HG03097 (cell line): ENCODE measurements at regions not wholly inside any gene's neighbourhood (a gene's known extent, or its start where the extent isn't known, plus 50 kb on each side); places are given as distances from the start of the nearest gene placed in this dataset.
"Not testable (repeated sequence)": the region's sequence is repeated elsewhere in the genome, so short reads cannot be mapped to it uniquely, and the experiment has no call there.

Experiments
- ATAC-seq: cut with Tn5 transposase; IDR thresholded peaks from one replicate; pipeline ENCODE4 v1.9.1; 2021; ENCODE audit not compliant: unreplicated experiment, low FRiP score

- no peak for ATAC-seq
These were observed 54.5 kb upstream of the PRKD1 start for GRCh38 chr14:29982171-29982570.

DNA sequence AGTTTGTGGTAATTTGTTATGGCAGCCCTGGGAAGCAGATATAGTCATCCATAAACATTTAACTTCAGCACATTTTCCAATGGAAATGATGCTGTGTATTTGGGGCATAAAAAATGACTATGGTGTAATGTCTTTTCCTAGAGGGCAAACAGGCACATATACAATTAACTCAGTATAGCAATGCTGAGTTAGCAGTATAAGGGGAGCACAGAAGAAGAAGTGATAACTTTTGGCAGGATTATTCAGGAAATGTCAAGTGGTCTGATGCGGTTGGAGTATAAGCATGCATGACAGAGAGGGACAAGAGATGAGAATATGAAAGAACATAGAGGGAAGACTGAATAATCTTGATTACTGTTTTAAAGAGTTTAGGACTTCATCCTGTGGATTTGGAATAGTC lies 55.3 kb upstream of the PRKD1 start:
- no peak for ATAC-seq

- not testable (repeated sequence) for ATAC-seq
These were observed 62.8 kb upstream of the PRKD1 start for GRCh38 chr14:29990344-29990857.

DNA sequence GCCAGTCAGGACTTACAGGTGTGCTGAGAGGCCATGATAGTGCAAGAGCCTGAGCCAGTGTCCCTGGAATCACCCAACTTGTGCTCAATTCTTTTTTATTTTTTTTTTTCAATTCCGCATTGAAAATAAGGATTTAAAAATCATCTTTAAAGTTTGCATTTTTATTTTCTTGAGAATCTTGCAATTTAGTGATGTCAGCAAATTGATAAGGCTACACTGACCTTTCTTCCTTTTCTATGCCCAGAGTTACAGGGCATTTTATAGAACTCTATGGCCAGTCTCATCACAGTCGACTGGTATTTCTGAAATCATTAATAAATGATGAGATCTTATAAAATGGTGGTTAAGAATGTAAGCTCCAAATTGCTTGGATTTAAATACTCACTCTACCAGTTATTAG lies 63.3 kb upstream of the PRKD1 start:
- ATAC-seq, result no peak

GRCh38 chr14:29993143-29993542 lies 65.5 kb upstream of the PRKD1 start:
- ATAC-seq, result no peak

- no peak for ATAC-seq
These were observed 71.4 kb upstream of the PRKD1 start for GRCh38 chr14:29999013-29999539.

GRCh38 chr14:30002859-30003258 lies 75.2 kb upstream of the PRKD1 start:
- ATAC-seq, result no peak

GRCh38 chr14:30005114-30005808 lies 77.6 kb upstream of the PRKD1 start:
- ATAC-seq, result no peak

- ATAC-seq, result no peak
These were observed 79.0 kb upstream of the PRKD1 start for GRCh38 chr14:30006695-30007094.

DNA sequence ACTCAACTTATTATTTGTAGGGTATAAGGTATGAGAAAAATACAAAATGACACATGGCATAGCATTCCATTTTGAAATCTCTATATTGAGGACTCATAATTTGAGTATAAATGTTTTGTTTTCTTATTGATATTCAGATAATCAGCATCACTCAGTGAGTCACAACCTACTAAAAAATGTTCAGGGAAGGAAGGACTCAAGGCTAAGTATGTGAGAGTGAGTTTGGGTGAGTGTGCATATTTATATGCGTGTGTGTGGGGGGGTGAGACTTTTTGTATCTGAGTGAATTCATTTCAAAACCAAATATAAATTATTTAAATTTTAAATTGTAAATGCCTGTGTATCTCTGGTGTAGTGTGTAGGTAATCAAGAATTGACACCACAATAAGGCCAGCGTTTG lies 87.8 kb upstream of the PRKD1 start:
- ATAC-seq, result no peak

DNA sequence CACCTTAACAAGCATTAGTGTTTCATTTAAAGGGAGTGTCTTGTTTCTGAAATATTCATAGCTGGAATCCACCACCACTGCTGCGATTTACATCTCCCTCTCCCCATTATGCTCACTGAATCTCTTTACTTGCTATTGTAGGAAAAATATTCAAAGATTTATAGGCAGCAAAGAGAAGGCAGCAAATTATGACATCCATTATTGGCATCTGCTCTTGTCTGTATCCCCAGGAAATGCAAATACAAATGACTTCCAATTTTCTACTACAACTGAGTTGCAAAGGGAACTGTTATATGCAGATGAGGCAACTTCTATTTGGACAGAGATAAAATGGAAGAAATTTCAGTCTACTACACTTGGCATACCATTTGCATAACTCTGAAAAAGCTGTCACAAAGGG lies 88.4 kb upstream of the PRKD1 start:
- no peak for ATAC-seq

- no peak for ATAC-seq
These were observed 89.8 kb upstream of the PRKD1 start for GRCh38 chr14:30017370-30017993.

DNA sequence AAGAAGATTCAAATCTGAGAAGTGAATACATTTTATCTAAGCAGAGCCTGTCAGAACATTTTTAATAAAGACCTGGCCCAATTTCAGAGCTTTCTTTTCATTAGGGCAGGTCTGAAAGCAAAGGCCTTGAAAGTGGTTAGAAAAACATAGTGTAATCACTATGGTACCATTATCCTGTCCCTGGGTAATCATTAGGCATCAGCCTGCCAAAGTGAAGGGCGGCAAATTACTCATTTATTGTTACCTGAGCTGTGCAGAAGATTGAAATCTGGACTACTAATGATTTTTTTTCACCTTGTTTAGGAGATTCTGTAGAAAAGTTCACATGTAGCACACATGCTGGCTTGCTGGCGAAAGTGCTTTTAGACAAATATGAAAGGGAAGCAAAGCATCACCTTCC lies 92.6 kb upstream of the PRKD1 start:
- ATAC-seq, result no peak

- no peak for ATAC-seq
These were observed 93.0 kb upstream of the PRKD1 start for GRCh38 chr14:30020687-30021086.

DNA sequence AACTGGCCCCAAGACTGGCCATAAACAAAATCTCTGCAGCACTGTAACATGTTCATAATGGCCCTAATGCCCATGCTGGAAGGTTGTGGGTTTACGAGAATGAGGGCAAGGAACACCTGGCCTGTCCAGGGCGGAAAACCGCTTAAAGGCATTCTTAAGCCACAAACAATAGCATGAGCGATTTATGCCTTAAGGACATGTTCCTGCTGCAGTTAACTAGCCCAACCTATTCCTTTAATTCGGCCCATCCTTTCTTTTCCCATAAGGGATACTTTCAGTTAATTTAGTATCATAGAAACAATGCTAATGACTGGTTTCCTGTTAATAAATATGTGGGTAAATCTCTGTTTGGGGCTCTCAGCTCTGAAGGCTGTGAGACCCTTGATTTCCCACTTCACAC lies 95.7 kb upstream of the PRKD1 start:
- not testable (repeated sequence) for ATAC-seq

DNA sequence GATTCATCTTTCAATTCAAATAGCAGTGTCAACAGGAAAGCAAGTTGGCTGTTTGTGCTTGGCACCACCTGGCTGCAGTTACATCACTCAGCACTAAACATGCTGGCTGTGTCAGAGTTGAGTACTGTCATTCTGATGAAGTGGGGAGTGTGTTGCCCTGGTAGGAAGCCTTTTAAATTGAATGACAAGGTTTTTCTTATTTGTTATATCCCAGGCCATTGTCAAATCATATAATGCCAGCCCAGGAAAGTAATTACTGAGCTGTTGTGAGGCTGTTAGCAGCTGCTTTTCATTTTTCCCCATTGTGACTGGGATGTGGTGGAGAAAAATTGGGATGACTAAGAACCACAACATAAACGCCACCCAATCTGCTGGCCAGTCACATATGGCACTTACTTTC lies 106.5 kb upstream of the PRKD1 start:
- ATAC-seq, result no peak

- ATAC-seq, result no peak
These were observed 107.7 kb upstream of the PRKD1 start for GRCh38 chr14:30035361-30035760.

DNA sequence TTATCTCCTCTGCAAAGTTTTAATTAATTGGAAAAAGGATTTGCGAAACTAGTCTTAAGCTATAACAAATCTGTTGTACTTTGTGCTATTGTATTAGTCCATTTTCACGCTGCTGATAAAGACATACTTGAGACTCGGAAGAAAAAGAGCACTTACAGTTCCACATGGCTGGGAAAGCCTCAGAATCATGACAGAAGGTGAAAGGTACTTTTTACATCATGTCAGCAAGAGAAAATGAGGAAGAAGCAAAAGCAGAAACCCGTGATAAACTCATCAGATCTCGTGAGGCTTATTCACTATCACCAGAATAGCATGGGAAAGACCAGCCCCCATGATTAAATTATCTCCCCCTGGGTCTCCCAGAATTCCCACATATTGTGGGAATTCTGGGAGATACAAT lies 118.1 kb upstream of the PRKD1 start:
- no peak for ATAC-seq

- no peak for ATAC-seq
These were observed 125.5 kb upstream of the PRKD1 start for GRCh38 chr14:30053103-30053502.

- ATAC-seq, result no peak
These were observed 126.6 kb upstream of the PRKD1 start for GRCh38 chr14:30054201-30054600.

DNA sequence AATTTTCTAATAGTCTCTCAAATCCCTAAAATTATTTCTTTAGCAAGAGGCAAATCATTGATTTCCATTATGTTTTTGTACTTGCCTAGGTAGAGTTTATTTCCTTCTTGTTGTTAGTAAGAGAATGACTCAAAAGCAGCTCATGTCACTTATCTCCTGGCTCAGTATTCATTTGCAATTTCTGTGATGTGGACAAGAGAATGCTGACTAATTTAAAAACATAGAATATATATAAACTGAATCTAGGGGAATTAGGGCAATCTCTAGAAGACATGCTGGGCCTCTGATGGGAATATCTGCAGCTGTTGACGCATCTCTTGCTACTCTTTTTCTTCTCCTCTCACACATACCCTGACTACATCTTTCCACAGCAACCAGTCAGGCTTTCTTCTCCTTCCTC lies 130.8 kb upstream of the PRKD1 start:
- ATAC-seq, result no peak

DNA sequence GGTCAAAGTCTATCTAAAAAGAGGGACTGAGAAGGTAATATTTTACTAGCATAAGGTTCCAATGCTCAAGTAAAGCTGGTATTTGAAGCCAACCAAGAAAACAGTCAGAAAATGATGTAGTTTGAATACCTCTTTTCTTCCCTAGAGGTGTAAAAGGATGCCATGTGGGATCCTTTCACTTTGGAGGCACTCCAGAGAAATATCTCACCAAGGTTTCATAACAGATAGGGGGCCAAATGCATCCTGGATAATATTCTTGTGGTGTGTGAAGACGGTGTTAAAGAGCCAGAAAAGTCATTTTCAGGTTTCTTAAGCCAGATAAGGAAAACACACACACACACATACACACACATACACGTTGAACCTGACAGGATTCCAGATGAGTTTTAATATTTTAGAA lies 136.1 kb upstream of the PRKD1 start:
- ATAC-seq, result no peak
